H1 (cell line): ENCODE measurements at regions not wholly inside any gene's neighbourhood (a gene's known extent, or its start where the extent isn't known, plus 50 kb on each side); places are given as distances from the start of the nearest gene placed in this dataset.

ENCODE experiments used
- CBX5 ChIP-seq: fragments of 300-800, 300-1000 bp; sonication (generic); IDR thresholded peaks from 2 replicates; pipeline ENCODE4 v1.7.1; 2016; ENCODE audit warnings: antibody characterized with exemption, low read length, low read depth
- CREB1 ChIP-seq: IDR thresholded peaks from 2 replicates; pipeline ENCODE4 v1.6.1; 2012; ENCODE audit warnings: inconsistent platforms
- CTCF ChIP-seq, 3 experiments: IDR thresholded peaks; 1 replicate in 2 of 3; 2 replicates in 1 of 3; pipeline versions ENCODE4 v1.5.1 to v1.6.1; 2011; ENCODE audit warnings: low read length in 3 of 3, mild to moderate bottlenecking in 3 of 3, inconsistent platforms in 2 of 3, low read depth in 1 of 3, moderate library complexity in 1 of 3; ENCODE audit not compliant: insufficient read depth in 1 of 3; ENCODE audit errors: control extremely low read depth in 1 of 3
- EGR1 ChIP-seq: IDR thresholded peaks from 2 replicates; pipeline ENCODE4 v1.6.1; 2011; ENCODE audit warnings: low read depth, low read length, borderline replicate concordance
- EZH2 ChIP-seq: fragments of 200-600 bp; sonication (generic); IDR thresholded peaks from 2 replicates; pipeline ENCODE4 v1.7.1; 2012; ENCODE audit warnings: low read depth, mild to moderate bottlenecking, moderate library complexity, low read length, inconsistent platforms; ENCODE audit not compliant: severe bottlenecking
- KDM5A ChIP-seq: fragments of 200-600 bp; IDR thresholded peaks from 2 replicates; pipeline ENCODE4 v1.7.1; 2012; ENCODE audit warnings: mild to moderate bottlenecking, low read length, inconsistent platforms, mixed read lengths
- POLR2A ChIP-seq, 2 experiments: IDR thresholded peaks; 1 replicate in 1 of 2; 2 replicates in 1 of 2; pipeline ENCODE4 v1.6.1; 2011; ENCODE audit warnings: low read depth in 2 of 2, low read length in 2 of 2, mild to moderate bottlenecking in 2 of 2; ENCODE audit errors: control extremely low read depth in 1 of 2
- POLR2AphosphoS5 ChIP-seq: IDR thresholded peaks from 2 replicates; pipeline ENCODE4 v1.6.1; 2011; ENCODE audit warnings: low read depth, low read length
- RAD21 ChIP-seq, 2 experiments: IDR thresholded peaks in 1 of 2; conservative IDR thresholded peaks in 1 of 2; 2 replicates each; pipeline ENCODE4 v1.6.1; 2011; ENCODE audit warnings: low read depth in 2 of 2, low read length in 2 of 2, improper control_type of control experiment in 1 of 2, inconsistent platforms in 1 of 2, mild to moderate bottlenecking in 1 of 2, moderate library complexity in 1 of 2
- RNF2 ChIP-seq: fragments of 200-900, 300-1000 bp; sonication (generic); IDR thresholded peaks from 2 replicates; pipeline ENCODE4 v1.7.1; 2016; ENCODE audit warnings: borderline replicate concordance, low read depth, mild to moderate bottlenecking, antibody characterized with exemption, low read length; ENCODE audit not compliant: poor library complexity, severe bottlenecking; ENCODE audit errors: missing control alignments
- SP1 ChIP-seq: IDR thresholded peaks from 2 replicates; pipeline ENCODE4 v1.6.1; 2011; ENCODE audit warnings: low read depth, low read length
- SP4 ChIP-seq: IDR thresholded peaks from 2 replicates; pipeline ENCODE4 v1.6.1; 2012; ENCODE audit warnings: low read length, inconsistent platforms
- SRF ChIP-seq: IDR thresholded peaks from 2 replicates; pipeline ENCODE4 v1.6.1; 2011; ENCODE audit warnings: mild to moderate bottlenecking, low read depth, low read length, moderate library complexity
- USF2 ChIP-seq: IDR thresholded peaks from 2 replicates; pipeline ENCODE4 v1.6.1; 2011; ENCODE audit warnings: low read length, improper control_type of control experiment

GRCh38 chr11:39220069-39220468 is 2239.4 kb downstream of the LRRC4C start:
- no peak for TF ChIP-seq EZH2
- TF ChIP-seq CTCF (IDR thresholded peaks at IDR 0.05; ENCODE audit: control extremely low read depth in 1 of 3, insufficient read depth in 1 of 3, low read depth in 1 of 3, low read length in 3 of 3) = no peak
- no peak for TF ChIP-seq RAD21 (IDR thresholded peaks at IDR 0.05 in 1 of 2, conservative IDR thresholded peaks at IDR 0.05 in 1 of 2; ENCODE audit: low read depth in 2 of 2, low read length in 2 of 2)
- no peak for TF ChIP-seq CBX5
- TF ChIP-seq CREB1 = no peak
- no peak for TF ChIP-seq RNF2
- TF ChIP-seq KDM5A = no peak
- no peak for TF ChIP-seq USF2
- no peak for TF ChIP-seq SP4
- no peak for TF ChIP-seq EGR1
- no peak for TF ChIP-seq POLR2AphosphoS5
- no peak for TF ChIP-seq SRF
- no peak for TF ChIP-seq POLR2A (IDR thresholded peaks at IDR 0.05; ENCODE audit: control extremely low read depth in 1 of 2, low read depth in 2 of 2, low read length in 2 of 2)
- TF ChIP-seq SP1 = no peak
